MM.1S (cell line): ENCODE measurements at regions not wholly inside any gene's neighbourhood (a gene's known extent, or its start where the extent isn't known, plus 50 kb on each side); places are given as distances from the start of the nearest gene placed in this dataset.

ENCODE experiments used
- DNase-seq: peaks from one replicate; pipeline ENCODE4 v3.0.0-alpha.2; 2015
- H2AFZ ChIP-seq: fragments of 300-600 bp; sonication (generic); 2 replicates; pipeline ENCODE4 v1.6.0; 2016; ENCODE audit warnings: antibody characterized with exemption, low read length
- H3F3A ChIP-seq: fragments of 300-600 bp; sonication (generic); 2 replicates; pipeline ENCODE4 v1.6.1; 2016; ENCODE audit warnings: mild to moderate bottlenecking, antibody characterized with exemption, low read length, moderate library complexity, mixed read lengths; ENCODE audit not compliant: insufficient read depth
- H3K27ac ChIP-seq: fragments of 300-600 bp; sonication (generic); 2 replicates; pipeline ENCODE4 v1.5.1; 2016; ENCODE audit warnings: mild to moderate bottlenecking, low read length
- H3K27me3 ChIP-seq: fragments of 300-600 bp; sonication (generic); replicated peaks from 2 replicates; pipeline ENCODE4 v1.6.0; 2016; ENCODE audit warnings: low read length; ENCODE audit not compliant: insufficient read depth
- H3K36me3 ChIP-seq: fragments of 300-600 bp; sonication (generic); replicated peaks from 2 replicates; pipeline ENCODE4 v1.6.1; 2016; ENCODE audit warnings: mild to moderate bottlenecking, low read length, mixed read lengths; ENCODE audit not compliant: insufficient read depth
- H3K4me1 ChIP-seq: fragments of 300-600 bp; sonication (generic); 2 replicates; pipeline ENCODE4 v1.6.1; 2016; ENCODE audit warnings: low read length, mixed read lengths
- H3K4me2 ChIP-seq: fragments of 300-600 bp; sonication (generic); 2 replicates; pipeline ENCODE4 v1.6.0; 2016; ENCODE audit warnings: low read depth, low read length
- H3K4me3 ChIP-seq: fragments of 300-600 bp; sonication (generic); 2 replicates; pipeline ENCODE4 v1.5.1; 2016; ENCODE audit warnings: low read length, mixed read lengths
- H3K79me2 ChIP-seq: fragments of 300-600 bp; sonication (generic); 2 replicates; pipeline ENCODE4 v1.6.1; 2016; ENCODE audit warnings: mixed run types, low read length, mixed read lengths
- H3K9ac ChIP-seq: fragments of 300-600 bp; sonication (generic); 2 replicates; pipeline ENCODE4 v1.6.1; 2016; ENCODE audit warnings: low read length, mixed read lengths
- H3K9me2 ChIP-seq: fragments of 300-600 bp; sonication (generic); replicated peaks from 2 replicates; pipeline ENCODE4 v1.6.1; 2016; ENCODE audit warnings: mild to moderate bottlenecking, low read length, mixed read lengths; ENCODE audit not compliant: insufficient read depth
- H3K9me3 ChIP-seq: fragments of 300-600 bp; sonication (generic); replicated peaks from 2 replicates; pipeline ENCODE4 v1.6.1; 2016; ENCODE audit warnings: mild to moderate bottlenecking, low read length, mixed read lengths; ENCODE audit not compliant: insufficient read depth
- H4K20me1 ChIP-seq: fragments of 300-600 bp; sonication (generic); 2 replicates; pipeline ENCODE4 v1.6.1; 2016; ENCODE audit warnings: mild to moderate bottlenecking, low read length, moderate library complexity, mixed read lengths; ENCODE audit not compliant: insufficient read depth
- CTCF ChIP-seq: fragments of 300-600 bp; sonication (generic); IDR thresholded peaks from 2 replicates; pipeline ENCODE4 v1.5.1; 2016; ENCODE audit warnings: antibody characterized with exemption, low read length, mixed read lengths
- EZH2 ChIP-seq: fragments of 300-600 bp; sonication (generic); optimal IDR thresholded peaks from 2 replicates; pipeline ENCODE3; 2017; ENCODE audit warnings: low read depth, mild to moderate bottlenecking, antibody characterized with exemption, low read length, mixed read lengths
- EZH2phosphoT487 ChIP-seq: fragments of 300-600 bp; sonication (generic); IDR thresholded peaks from 2 replicates; pipeline ENCODE4 v1.6.1; 2018; ENCODE audit warnings: antibody characterized with exemption, low read length

GRCh38 chr5:175809531-175810121 is 61.8 kb upstream of the CPLX2 start:
- Histone ChIP-seq H3K27me3 (peaks cover 11% of the 10 kb centered on the region; the same call in 1 of the 2 replicates), H3K4me2 (no peak overlapping the region), H3K9ac (no peak overlapping the region), H4K20me1 (no peaks in the 10 kb centered on the region), H3K4me3 (no peak overlapping the region), H3K9me2 (no peaks in the 10 kb centered on the region), H3K4me1 (no peaks in the 10 kb centered on the region), H3F3A (no peaks in the 10 kb centered on the region), H3K79me2 (no peaks in the 10 kb centered on the region), H3K27ac (no peak overlapping the region), H3K36me3 (no peaks in the 10 kb centered on the region), H3K9me3 (no peaks in the 10 kb centered on the region), H2AFZ (no peak overlapping the region)
- no peak for DNase-seq
- no peak for TF ChIP-seq CTCF
- no peak for TF ChIP-seq EZH2
- no peak for TF ChIP-seq EZH2phosphoT487

- Histone ChIP-seq H3K79me2 (no peaks in the 10 kb centered on the region), H3K4me1 (no peaks in the 10 kb centered on the region), H2AFZ (no peak overlapping the region), H3K9me2 (no peaks in the 10 kb centered on the region), H3F3A (no peaks in the 10 kb centered on the region), H3K4me3 (no peak overlapping the region), H4K20me1 (no peaks in the 10 kb centered on the region), H3K27me3 (0 out of 2 replicates have a peak, but pooled peaks cover 5% of the 10 kb centered on the region), H3K9me3 (no peaks in the 10 kb centered on the region), H3K4me2 (no peak overlapping the region), H3K36me3 (no peaks in the 10 kb centered on the region), H3K27ac (no peak overlapping the region), H3K9ac (no peak overlapping the region)
- TF ChIP-seq CTCF (no peak), EZH2phosphoT487 (no peak), EZH2 (no peak)
- DNase-seq, result no peak
These were observed 60.9 kb upstream of the CPLX2 start for GRCh38 chr5:175810457-175810856.

- Histone ChIP-seq H3K79me2 (no peaks in the 10 kb centered on the region), H3K9me2 (no peaks in the 10 kb centered on the region), H3K27ac (no peak overlapping the region), H3K4me1 (no peaks in the 10 kb centered on the region), H3K27me3 (no peaks in the 10 kb centered on the region), H3K4me2 (no peak overlapping the region), H4K20me1 (no peaks in the 10 kb centered on the region), H3F3A (no peaks in the 10 kb centered on the region), H3K9me3 (no peaks in the 10 kb centered on the region), H3K9ac (no peak overlapping the region), H3K36me3 (no peaks in the 10 kb centered on the region), H3K4me3 (no peak overlapping the region), H2AFZ (no peak overlapping the region)
- no peak for DNase-seq
- no peak for TF ChIP-seq EZH2
- TF ChIP-seq CTCF, result no peak
- no peak for TF ChIP-seq EZH2phosphoT487
These were observed 59.8 kb upstream of the CPLX2 start for GRCh38 chr5:175811589-175811988.
